ENCODE measurements at regions not wholly inside any gene's neighbourhood (a gene's known extent, or its start where the extent isn't known, plus 50 kb on each side); places are given as distances from the start of the nearest gene placed in this dataset.

DNA sequence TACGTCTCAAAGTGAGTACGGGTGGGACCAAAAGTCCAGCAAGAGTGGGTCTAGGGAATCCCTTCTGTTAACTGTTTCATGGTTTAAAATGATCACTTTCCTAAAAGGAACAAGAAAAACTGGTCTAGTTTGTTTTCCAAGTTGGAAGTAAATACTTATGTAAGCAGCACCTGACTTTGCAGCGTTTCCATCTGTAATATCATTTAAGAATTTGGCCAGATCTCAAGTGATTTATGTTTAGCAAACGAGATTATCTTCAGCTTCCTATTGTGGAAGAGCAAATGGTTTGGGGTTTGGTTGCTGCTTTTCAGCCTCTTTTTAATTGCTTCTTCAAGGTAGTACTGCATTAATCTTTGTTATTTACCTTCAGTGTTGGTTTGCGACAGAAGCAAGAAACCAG lies 50.4 kb downstream of the FHIP1A start:
- no peak overlapping the region for H3K4me3 ChIP-seq (ENCODE audit: low read length)

DNA sequence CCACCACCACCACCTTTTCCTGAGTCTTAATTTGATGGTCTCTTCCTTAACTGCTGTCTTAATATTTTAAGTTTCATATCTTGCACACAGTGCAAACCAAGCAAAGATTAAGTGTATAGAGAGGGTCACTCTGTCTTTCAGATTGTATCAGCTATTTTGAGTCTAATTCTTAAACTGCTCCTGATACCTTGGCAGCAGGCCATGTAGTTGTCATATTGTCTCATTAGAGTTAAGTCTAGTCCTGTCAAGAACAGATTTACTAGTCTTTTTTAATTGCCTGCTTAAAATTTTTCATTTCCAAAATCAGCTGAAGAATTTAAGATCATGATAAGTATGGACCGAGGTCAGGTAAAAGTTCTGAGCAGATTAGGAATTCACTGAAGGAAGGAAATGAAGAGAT lies 51.5 kb downstream of the FHIP1A start:
- no peak overlapping the region for H3K4me3 ChIP-seq (ENCODE audit: low read length)
- H3K27ac ChIP-seq (ENCODE audit: low read length), result no peak overlapping the region

More for the DNA sequence above, 50.4 kb downstream of the FHIP1A start:
- Histone ChIP-seq H3K9me3 (ENCODE audit: insufficient read depth, low read depth, low read length) (no peaks in the 10 kb centered on the region), H3K27ac (ENCODE audit: low read length) (no peak overlapping the region), H3K4me1 (ENCODE audit: insufficient read depth, low read length) (peaks cover 19% of the 10 kb centered on the region; the same call in 1 of the 2 replicates), H3K36me3 (ENCODE audit: insufficient read depth, low read depth, low read length) (no peaks in the 10 kb centered on the region), H3K27me3 (ENCODE audit: insufficient read depth, low read length) (no peaks in the 10 kb centered on the region), H3K9ac (ENCODE audit: low read depth, low read length) (no peak overlapping the region)

GRCh38 chr4:151462554-151462953 lies 53.6 kb downstream of the FHIP1A start:
- Histone ChIP-seq H3K36me3 (ENCODE audit: insufficient read depth, low read depth, low read length) (no peaks in the 10 kb centered on the region), H3K9me3 (ENCODE audit: insufficient read depth, low read depth, low read length) (no peaks in the 10 kb centered on the region), H3K27ac (ENCODE audit: low read length) (no peak overlapping the region), H3K9ac (ENCODE audit: low read depth, low read length) (no peak overlapping the region), H3K4me3 (ENCODE audit: low read length) (no peak overlapping the region), H3K4me1 (ENCODE audit: insufficient read depth, low read length) (peaks cover 6% of the 10 kb centered on the region; the same call in 1 of the 2 replicates), H3K27me3 (ENCODE audit: insufficient read depth, low read length) (no peaks in the 10 kb centered on the region)

More for the DNA sequence above, 51.5 kb downstream of the FHIP1A start:
- Histone ChIP-seq H3K4me1 (ENCODE audit: insufficient read depth, low read length) (peaks cover 16% of the 10 kb centered on the region; the same call in 1 of the 2 replicates), H3K9ac (ENCODE audit: low read depth, low read length) (no peak overlapping the region), H3K9me3 (ENCODE audit: insufficient read depth, low read depth, low read length) (no peaks in the 10 kb centered on the region), H3K27me3 (ENCODE audit: insufficient read depth, low read length) (no peaks in the 10 kb centered on the region), H3K36me3 (ENCODE audit: insufficient read depth, low read depth, low read length) (no peaks in the 10 kb centered on the region)

DNA sequence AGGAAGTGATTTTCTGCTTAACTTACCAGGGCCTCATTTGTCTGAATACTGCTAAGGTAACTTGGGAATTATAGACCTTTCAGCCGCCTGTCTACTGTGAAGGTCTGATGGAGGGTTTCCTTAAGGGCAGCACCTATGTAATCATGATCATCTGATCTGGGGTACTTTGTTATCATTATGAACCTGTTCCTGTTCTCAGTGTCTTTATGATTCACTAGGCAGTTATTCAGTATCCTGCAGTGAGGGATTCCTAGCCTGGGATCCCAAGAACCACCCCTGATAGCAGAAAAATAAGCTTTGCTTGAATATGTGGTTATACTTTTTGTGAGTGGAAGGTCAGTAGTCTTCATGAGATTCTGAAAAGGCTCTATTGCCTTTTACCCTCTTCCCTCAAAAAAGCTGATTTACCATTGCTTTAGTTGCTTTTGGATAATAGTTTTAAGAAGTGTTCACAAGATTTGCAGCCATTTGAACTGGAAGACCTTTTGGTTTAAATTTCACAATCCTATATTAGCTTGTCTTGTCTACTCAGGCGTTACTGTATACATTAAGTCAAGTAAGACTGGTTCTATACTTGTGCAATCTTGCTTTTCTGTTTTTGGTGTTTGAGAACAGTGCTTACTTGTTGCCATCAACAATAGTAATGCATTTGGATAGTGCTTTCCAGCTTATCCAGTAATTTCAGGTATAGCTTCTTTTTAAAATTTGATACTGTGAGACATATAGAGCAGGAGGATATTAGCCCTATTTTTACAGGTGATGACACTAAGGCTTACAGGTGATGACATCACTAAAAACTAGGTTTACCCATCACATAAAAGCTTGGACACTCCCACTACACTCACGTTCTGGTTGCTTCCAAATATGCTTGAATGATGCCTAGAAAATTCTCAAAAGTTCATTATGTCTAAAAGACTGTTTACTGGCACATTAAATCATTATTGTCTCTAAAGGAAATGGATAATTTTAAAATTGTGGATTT lies 60.0 kb downstream of the FHIP1A start:
- Histone ChIP-seq H3K4me3 (ENCODE audit: low read length) (no peak overlapping the region), H3K4me1 (ENCODE audit: insufficient read depth, low read length) (peaks cover 15% of the 10 kb centered on the region), H3K9me3 (ENCODE audit: insufficient read depth, low read depth, low read length) (no peaks in the 10 kb centered on the region), H3K27ac (ENCODE audit: low read length) (no peak overlapping the region), H3K27me3 (ENCODE audit: insufficient read depth, low read length) (no peaks in the 10 kb centered on the region), H3K9ac (ENCODE audit: low read depth, low read length) (no peak overlapping the region), H3K36me3 (ENCODE audit: insufficient read depth, low read depth, low read length) (no peaks in the 10 kb centered on the region)

GRCh38 chr4:151469970-151470369 lies 61.0 kb downstream of the FHIP1A start:
- Histone ChIP-seq H3K36me3 (ENCODE audit: insufficient read depth, low read depth, low read length) (no peaks in the 10 kb centered on the region), H3K27ac (ENCODE audit: low read length) (no peak overlapping the region), H3K9me3 (ENCODE audit: insufficient read depth, low read depth, low read length) (no peaks in the 10 kb centered on the region), H3K27me3 (ENCODE audit: insufficient read depth, low read length) (no peaks in the 10 kb centered on the region), H3K4me1 (ENCODE audit: insufficient read depth, low read length) (peaks cover 19% of the 10 kb centered on the region), H3K4me3 (ENCODE audit: low read length) (no peak overlapping the region), H3K9ac (ENCODE audit: low read depth, low read length) (no peak overlapping the region)

- H3K4me1 ChIP-seq (ENCODE audit: insufficient read depth, low read length), result peaks cover 25% of the 10 kb centered on the region
- no peak overlapping the region for H3K9ac ChIP-seq (ENCODE audit: low read depth, low read length)
- H3K36me3 ChIP-seq (ENCODE audit: insufficient read depth, low read depth, low read length), result no peaks in the 10 kb centered on the region
- no peak overlapping the region for H3K27ac ChIP-seq (ENCODE audit: low read length)
- no peaks in the 10 kb centered on the region for H3K9me3 ChIP-seq (ENCODE audit: insufficient read depth, low read depth, low read length)
- H3K4me3 ChIP-seq (ENCODE audit: low read length), result no peak overlapping the region
- H3K27me3 ChIP-seq (ENCODE audit: insufficient read depth, low read length), result no peaks in the 10 kb centered on the region
Observed at GRCh38 chr4:151471728-151472127, 62.8 kb downstream of the FHIP1A start.

DNA sequence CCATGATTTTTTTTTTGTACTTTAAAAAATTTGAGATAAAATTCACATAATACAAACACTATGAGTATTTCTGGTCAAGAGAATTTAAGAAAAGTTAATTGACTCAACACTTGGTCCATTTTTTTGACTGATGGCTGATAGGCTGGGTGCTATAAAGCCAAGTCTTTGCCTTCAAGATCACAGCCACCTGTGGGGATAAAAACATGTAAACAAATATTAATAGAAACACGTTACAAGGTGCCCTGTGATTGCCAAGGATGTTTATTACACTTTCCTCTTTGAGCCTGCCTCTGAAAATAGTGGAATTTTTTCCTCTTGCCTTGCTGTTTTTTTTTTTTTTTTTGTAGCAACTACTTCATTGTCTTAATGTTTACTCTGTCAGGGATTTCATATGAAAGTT lies 63.3 kb downstream of the FHIP1A start:
- Histone ChIP-seq H3K27me3 (ENCODE audit: insufficient read depth, low read length) (no peaks in the 10 kb centered on the region), H3K4me1 (ENCODE audit: insufficient read depth, low read length) (peaks cover 25% of the 10 kb centered on the region), H3K36me3 (ENCODE audit: insufficient read depth, low read depth, low read length) (no peaks in the 10 kb centered on the region), H3K9me3 (ENCODE audit: insufficient read depth, low read depth, low read length) (no peaks in the 10 kb centered on the region), H3K9ac (ENCODE audit: low read depth, low read length) (no peak overlapping the region), H3K4me3 (ENCODE audit: low read length) (no peak overlapping the region), H3K27ac (ENCODE audit: low read length) (no peak overlapping the region)

- Histone ChIP-seq H3K36me3 (ENCODE audit: insufficient read depth, low read depth, low read length) (no peaks in the 10 kb centered on the region), H3K9me3 (ENCODE audit: insufficient read depth, low read depth, low read length) (no peaks in the 10 kb centered on the region), H3K4me3 (ENCODE audit: low read length) (no peak overlapping the region), H3K27me3 (ENCODE audit: insufficient read depth, low read length) (no peaks in the 10 kb centered on the region), H3K4me1 (ENCODE audit: insufficient read depth, low read length) (peaks cover 25% of the 10 kb centered on the region), H3K27ac (ENCODE audit: low read length) (no peak overlapping the region), H3K9ac (ENCODE audit: low read depth, low read length) (no peak overlapping the region)
Observed at GRCh38 chr4:151472711-151473110, 63.7 kb downstream of the FHIP1A start.

- H3K4me1 ChIP-seq (ENCODE audit: insufficient read depth, low read length), result peaks cover 22% of the 10 kb centered on the region
- H3K9ac ChIP-seq (ENCODE audit: low read depth, low read length), result no peak overlapping the region
- no peaks in the 10 kb centered on the region for H3K27me3 ChIP-seq (ENCODE audit: insufficient read depth, low read length)
- no peak overlapping the region for H3K27ac ChIP-seq (ENCODE audit: low read length)
- H3K9me3 ChIP-seq (ENCODE audit: insufficient read depth, low read depth, low read length), result no peaks in the 10 kb centered on the region
- no peaks in the 10 kb centered on the region for H3K36me3 ChIP-seq (ENCODE audit: insufficient read depth, low read depth, low read length)
- H3K4me3 ChIP-seq (ENCODE audit: low read length), result no peak overlapping the region
Observed at GRCh38 chr4:151473521-151474097, 64.6 kb downstream of the FHIP1A start.

GRCh38 chr4:151475035-151475714 lies 66.2 kb downstream of the FHIP1A start:
- H3K4me1 ChIP-seq (ENCODE audit: insufficient read depth, low read length), result peaks cover 28% of the 10 kb centered on the region
- no peak overlapping the region for H3K27ac ChIP-seq (ENCODE audit: low read length)
- no peak overlapping the region; the same call in 1 of the 2 replicates for H3K9ac ChIP-seq (ENCODE audit: low read depth, low read length)
- no peaks in the 10 kb centered on the region for H3K9me3 ChIP-seq (ENCODE audit: insufficient read depth, low read depth, low read length)
- H3K27me3 ChIP-seq (ENCODE audit: insufficient read depth, low read length), result no peaks in the 10 kb centered on the region
- no peak overlapping the region for H3K4me3 ChIP-seq (ENCODE audit: low read length)
- no peaks in the 10 kb centered on the region for H3K36me3 ChIP-seq (ENCODE audit: insufficient read depth, low read depth, low read length)

GRCh38 chr4:151481813-151482212 lies 72.8 kb downstream of the FHIP1A start:
- H3K9me3 ChIP-seq (ENCODE audit: insufficient read depth, low read depth, low read length), result no peaks in the 10 kb centered on the region
- H3K27ac ChIP-seq (ENCODE audit: low read length), result no peak overlapping the region
- H3K27me3 ChIP-seq (ENCODE audit: insufficient read depth, low read length), result no peaks in the 10 kb centered on the region
- H3K36me3 ChIP-seq (ENCODE audit: insufficient read depth, low read depth, low read length), result no peaks in the 10 kb centered on the region
- no peak overlapping the region for H3K9ac ChIP-seq (ENCODE audit: low read depth, low read length)
- H3K4me3 ChIP-seq (ENCODE audit: low read length), result no peak overlapping the region
- peaks cover 65% of the 10 kb centered on the region for H3K4me1 ChIP-seq (ENCODE audit: insufficient read depth, low read length)

Data from iPS-20b (cell line).